Umbilical cord (tissue), 1 donor: ENCODE measurements at regions not wholly inside any gene's neighbourhood (a gene's known extent, or its start where the extent isn't known, plus 50 kb on each side); places are given as distances from the start of the nearest gene placed in this dataset.

Source experiments
- DNase-seq: peaks from one replicate; pipeline ENCODE4 v3.0.0-alpha.2; 2015; ENCODE audit warnings: low spot score

DNA sequence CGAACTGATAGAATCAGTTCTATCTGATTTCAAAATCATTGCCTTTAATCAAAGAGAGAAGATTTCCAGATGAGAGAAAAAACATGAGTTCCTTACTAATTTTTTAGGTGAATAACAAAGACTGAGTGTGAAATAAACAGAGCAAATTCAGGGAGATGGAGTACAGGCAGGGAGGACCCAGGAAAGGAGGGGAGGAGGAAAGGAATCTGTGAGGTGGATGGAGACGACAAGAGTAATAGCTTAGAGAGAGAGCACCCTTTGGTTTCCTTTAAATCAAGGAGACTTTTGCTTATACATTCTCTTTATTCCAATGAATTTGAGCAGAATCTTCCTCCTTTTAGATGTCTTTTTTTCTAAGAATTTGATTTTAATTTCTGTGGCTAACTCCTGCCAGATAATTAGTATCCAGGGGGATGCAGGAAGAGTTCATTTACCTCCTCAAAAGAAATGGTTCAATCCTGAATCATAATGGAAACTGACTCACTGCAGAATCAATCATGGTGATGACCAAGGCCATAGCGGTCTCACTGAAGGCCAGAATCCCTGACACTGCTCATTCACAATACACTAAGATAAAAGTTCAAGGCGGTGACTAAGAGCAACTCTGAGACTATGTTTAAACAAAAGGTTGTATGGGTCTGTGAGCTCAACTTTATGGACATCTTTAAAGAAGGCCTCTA lies 234.0 kb upstream of the ZC3H12C start:
- DNase-seq: no peak

DNA sequence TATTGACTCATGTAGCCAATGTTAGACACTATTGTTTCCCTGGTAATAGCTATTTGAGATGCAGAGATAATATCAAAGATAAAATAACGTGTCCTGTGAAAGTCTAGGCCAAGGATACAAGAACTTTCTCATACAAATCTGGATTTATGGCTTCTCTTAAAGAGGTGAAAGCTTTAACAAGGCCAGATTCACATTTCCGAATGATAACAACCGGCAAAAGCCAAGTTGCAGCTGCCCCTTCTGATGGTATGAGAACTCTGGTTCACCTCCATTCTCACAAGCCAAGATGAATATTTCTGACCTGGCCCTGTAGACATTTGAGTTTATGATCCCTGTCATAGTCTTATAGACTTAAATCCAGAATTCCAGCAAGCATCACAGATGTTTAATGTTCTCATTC lies 230.4 kb upstream of the ZC3H12C start:
- DNase-seq: peak; percentile 87

DNA sequence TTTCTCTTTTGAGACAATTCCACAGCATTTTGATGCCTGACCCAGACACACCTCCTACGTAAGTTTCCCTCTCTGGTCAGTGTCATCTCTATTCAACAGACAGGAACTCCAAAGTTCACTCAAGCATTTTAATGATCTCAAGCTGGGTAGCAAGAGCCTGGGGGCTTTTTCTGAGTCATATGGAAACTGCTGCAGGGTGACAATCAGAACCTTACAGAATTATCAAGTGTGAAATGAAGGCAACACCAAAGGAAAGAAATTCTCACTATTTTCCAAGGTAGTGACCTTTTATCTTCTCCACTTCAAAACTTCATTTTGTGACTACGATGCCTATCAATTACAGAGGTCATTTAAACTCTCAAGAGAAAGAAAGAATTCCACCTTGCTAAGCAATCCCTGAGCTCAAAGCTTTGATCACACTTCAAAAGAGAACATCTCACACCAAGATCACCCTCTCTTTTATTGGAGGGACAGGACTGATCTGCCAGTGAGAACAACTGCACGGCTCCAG lies 229.0 kb upstream of the ZC3H12C start:
- DNase-seq: peak; percentile 68

DNA sequence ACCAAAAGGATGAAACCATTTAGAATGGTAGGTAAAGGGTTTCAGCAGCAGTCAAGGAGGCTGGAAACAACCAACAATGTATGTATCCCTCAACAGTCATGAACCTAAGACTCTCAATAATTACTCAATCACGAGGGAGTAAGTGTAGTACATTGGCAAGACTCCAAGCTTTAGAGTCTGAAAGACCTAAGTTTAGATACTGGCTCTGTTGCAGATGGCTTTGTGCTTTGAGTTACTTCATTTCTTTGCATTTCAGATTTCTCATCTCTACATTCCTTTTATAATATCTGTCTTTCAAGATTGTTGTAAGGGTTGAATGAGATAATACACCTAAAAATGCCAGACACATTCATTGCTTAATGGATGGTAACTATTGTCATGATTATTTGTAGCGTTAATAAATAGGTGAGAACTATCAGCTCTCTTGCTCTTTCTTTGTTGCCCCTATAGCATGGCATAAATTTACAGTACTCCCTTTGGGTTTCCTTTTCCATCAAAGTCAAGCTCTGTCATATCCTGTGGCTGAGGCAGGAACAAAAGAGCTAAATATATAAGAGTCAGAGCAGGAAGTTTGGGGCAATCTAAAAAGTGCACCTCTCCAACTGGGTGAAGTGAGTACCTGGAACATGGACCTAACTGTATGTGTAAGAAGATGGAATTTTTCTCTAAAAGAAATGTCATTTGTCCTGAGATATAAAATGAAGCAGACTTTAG lies 228.2 kb upstream of the ZC3H12C start:
- peak; percentile 80 for DNase-seq

DNA sequence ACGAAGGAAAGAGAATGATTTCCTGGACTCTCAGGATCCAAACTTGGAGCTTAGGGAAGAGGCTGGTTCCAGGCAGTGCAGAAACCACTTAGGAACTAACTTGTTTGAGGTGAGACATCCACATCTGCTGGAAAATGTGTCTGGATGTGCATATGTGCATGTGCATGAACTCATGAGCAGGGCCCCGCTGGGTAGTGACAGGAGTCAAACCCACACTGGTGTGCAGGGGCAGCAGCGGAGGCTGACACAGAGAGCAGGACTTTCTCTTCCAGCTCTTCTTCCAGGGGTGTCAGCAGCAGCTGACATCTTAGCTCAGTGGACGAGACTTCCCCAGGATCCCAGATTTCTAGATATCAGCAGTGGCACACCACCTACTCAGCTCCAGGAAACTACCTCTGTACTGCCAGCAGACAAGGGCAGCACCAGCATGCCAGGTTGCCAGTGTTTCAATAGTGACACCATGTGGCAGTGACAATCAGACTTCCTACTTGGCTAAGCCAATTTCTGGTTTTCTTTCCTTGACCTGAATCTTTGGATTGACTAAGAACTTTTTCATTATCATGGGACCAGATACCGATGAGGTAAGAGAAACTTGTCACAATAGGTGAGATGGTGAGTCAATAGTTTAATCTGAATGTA lies 227.5 kb upstream of the ZC3H12C start:
- no peak for DNase-seq

DNA sequence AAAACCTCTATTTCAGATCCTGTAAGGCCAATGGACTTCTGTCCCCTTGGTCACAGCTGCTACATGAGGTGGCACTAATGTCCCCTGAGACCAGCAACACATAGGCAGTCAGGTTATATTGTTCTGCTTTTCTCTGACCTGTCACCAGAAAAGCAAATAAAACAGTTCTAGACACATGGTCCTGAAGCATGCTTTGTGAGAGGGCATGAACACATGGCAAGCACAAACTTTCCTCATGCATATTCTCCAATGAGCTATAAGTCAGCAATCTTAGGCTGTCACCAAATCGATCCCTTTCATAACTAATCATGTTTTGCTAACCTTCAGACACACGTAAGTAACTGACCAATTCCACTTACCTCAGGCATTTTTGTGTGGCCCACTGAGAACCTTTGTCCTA lies 225.4 kb upstream of the ZC3H12C start:
- no peak for DNase-seq

DNA sequence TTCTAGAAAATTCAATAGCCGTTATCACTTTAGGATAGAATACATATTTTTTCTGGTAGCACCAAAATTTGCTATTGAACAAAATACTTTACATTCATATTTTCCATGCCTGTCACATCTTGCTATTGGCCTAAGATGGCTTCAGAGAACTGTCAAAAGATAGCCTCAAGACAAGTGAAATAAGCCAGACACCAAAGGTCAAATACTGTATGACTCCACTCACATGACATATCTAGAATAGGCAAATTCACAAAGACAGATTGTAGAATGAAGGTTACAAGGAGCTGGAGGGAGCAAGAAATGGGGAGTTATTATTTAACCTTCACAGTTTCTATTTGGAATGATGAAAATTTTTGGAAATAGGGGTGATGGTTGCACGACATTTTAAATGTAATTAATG lies 223.7 kb upstream of the ZC3H12C start:
- DNase-seq: no peak

DNA sequence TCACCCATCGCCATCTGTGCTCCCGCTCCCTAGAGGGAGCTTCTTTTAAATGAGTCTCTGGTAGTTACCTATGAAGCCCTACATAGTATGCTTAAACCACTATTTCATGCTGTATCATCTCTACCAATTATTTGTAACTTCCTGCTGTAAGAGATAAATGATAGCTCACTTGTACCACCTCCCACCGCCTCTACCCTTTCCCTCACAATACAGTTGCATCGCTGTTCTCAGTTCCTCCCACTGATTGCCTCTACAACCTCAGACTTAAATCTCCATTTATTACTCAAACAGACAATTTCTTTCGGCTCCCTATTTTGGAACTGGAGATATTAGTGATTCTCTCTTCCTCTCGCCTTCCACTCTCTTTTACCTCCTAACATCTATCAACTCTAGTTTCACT lies 222.9 kb upstream of the ZC3H12C start:
- no peak for DNase-seq

DNA sequence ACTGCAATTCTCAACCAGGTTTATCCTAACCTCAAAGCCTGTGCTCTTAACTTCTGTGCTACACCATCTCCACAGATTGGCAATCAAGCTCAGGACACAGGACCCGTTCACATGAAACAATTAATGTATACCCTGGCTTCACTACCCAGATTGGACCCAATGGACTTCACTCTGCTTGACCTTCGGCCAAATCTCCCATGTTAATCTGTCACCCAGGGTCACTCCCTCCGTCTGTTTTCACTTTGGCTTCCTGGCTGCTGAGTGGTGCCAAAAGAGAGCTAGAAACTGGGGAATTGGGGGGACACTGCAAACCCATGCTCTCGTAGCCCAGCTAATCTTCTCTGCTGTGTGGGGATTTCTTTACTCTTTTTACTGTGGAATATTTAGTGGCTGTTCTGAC lies 216.1 kb upstream of the ZC3H12C start:
- no peak for DNase-seq

DNA sequence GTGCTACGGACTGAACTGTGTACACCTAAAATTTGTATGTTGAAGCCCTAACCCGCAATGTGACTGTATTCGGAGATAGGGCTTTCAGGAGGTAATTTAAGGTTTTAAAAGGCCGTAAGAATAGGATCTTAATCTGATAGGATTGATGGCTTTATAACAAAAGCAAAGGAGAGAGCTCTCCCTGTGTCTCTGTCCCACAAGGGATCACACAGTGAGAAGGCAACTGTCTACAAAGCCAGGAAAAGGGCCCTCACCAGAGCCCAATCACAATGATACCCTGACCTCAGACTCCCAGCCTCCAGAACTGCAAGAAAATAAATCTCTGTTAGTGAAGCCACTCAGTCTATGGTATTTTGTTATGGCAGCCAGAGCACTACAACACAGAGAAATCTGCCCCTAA lies 208.7 kb upstream of the ZC3H12C start:
- no peak for DNase-seq

DNA sequence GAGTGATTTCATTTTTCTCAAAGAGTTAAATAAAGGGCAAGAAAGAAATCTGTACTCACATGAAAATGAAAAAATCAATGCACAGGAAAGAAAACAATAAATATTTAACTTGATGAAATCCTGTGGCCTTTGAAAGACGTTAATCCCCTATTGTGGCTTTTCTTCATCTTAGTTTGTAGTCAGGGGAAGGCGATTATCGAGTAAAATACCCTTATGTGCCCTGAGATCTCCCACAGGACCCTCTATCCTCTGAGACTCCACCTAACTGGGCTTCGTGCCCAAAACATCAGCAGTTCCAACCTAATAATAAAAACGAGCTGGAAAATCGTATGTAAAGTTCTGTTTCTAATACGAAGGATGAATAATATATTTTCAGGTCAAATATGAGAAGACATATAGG lies 208.2 kb upstream of the ZC3H12C start:
- DNase-seq: no peak

DNA sequence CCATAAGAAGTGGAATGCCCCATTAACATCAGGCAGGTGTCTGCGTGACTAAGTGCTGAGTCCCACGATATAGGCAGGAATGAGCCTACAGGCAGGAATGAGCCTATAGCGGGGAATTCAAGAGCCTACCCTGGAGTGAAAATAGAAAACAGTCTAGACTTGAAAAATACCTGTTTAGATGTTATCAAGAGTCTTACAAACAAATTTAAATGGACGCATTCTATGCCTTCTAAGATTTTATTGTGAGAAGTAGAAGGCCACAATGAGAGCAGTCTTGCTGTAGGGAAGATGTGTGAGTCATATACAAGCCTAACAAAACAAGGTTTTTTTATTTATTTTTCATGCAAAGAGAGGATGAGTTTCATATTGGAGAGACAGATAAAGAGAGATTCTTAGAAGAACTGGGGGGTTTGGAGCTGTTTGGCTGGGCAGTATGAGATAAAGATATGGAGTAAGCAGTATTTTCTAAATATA lies 200.8 kb upstream of the ZC3H12C start:
- peak; percentile 38 for DNase-seq

DNA sequence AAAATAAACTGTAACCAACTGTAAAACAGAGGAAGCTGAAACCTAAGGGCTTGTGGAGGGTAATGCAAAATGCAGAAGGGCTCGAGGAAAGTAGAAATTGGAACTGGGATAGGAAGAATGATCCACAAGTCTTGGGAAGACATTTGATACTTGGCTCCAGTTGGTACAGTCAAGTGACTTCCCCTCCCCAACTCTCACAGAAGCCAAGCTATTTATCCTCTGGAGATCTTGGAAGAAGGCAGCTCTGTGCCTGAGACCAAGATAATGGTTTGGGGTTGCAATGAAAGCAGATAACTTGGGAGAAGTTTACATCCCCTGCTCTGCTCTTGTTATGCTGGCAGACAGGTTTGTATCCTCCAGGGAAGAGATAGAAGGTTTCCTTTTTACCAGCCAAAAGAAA lies 198.9 kb upstream of the ZC3H12C start:
- no peak for DNase-seq

DNA sequence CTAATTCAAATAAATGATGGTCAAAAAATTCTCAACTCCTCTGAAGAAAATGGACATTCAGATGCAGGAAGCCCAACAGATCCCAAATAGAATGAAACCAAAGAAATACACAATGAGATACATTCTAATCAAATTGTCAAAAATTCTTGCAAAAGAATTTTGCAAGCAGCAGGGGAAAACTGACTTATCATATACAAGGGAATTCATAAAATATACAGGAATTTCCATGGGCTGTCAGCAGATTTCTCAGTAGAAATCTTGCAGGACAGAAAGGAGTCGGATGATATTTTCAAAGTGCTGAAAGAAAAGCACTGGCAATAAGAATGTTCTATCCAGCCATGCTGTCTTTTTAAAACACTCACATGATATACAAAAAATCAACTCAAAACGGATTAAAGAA lies 194.6 kb upstream of the ZC3H12C start:
- no peak for DNase-seq

DNA sequence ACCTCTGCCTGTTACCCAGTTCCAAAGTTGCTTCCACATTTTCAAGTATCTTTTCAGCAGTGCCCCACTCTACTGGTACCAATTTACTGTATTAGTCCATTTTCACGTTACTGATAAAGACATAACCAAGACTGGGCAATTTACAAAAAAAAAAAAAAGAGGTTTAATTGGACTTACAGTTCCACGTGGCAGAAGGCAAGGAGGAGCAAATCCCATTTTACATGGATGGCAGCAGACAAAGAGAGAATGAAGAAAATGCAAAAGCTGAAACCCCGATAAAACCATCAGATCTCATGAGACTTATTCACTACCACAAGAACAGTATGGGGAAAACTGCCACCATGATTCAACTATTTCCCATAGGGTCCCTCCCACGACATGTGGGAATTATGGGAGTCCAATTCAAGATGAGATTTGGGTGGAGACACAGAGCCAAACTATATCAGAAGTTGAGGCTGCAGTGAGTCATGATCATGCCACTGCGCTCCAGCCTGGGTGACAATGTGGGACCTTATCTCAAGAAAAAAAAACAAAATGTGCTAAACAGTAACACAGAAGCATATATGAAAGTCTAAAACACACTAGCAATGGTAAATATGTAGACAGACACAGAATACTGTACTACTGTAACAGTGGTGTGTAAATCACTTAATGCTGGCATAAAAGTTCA lies 190.3 kb upstream of the ZC3H12C start:
- no peak for DNase-seq

DNA sequence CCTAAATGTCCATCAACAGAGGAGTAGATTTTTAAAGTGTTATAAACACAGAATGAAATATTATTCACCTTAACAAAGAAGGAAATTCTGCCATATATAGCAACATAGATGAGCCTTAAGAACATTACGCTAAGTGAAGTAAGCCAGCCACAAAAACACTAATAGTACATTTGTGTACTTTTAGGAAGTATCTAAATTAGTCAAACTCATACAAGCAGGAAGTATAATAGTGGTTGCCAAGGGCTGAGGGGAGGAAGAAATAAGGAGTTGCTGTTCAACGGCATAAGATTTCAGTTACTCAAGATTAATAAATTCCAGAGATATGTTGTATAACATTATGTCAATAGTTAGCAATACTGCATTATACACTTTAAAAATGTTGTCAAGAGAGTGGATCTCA lies 181.7 kb upstream of the ZC3H12C start:
- no peak for DNase-seq

DNA sequence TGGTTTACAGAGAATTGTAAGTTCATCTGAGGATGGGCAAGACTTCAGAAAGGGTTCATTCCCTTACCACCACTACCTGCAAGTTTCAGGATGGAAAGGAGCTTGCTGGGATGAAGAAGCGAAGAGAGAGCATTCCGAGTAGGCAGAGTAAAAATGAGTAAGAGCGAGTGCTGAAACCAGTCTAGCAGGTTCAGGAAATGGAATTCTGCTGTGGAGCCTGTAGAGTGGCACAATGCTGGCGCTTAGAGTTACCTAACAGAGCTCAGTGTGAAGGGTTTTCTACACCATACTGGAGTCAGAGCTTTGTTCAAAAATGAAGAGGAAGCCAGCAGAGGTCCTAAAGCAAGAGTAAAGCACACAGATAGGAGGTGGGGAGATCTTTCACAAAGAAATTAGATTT lies 179.2 kb upstream of the ZC3H12C start:
- peak; percentile 16 for DNase-seq

DNA sequence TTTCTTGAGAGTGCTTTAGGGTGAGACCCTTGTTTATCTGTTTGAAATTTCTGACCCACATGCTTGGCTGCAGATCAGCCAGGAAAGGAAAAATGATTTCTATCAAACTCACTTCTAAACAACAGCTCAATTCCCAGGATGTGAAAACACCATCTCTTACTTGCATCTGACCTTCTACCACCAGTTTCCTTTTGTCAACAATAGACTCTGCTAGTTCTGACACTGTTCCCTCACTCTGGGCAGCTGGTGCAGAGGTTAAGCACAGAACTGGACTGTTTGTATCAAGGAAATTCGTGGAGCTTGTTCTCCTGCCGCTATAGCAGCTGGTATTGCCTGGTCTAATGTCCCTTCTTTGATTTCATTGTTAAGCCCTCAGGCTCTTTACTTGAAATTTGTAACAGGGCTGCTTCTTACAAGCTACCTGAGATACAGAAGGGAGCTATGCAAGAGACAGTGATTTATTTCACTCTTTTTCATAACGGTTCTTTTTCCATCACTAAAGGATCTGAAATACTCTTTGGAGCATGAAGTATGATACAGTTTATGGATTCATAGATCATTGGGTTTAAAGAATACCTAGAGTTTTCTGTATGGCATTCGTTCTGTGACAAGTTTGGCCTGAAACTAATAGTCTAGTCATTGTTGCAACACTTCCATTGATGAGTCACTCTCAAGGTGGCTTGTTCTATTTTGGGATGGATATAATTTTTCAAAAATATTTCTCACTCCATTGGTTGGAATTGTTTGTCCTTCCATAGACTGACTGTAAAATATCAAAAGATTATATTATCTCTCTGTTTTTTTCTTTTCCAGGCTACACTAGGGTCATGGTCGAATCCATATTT lies 178.2 kb upstream of the ZC3H12C start:
- DNase-seq: peak; percentile 10

DNA sequence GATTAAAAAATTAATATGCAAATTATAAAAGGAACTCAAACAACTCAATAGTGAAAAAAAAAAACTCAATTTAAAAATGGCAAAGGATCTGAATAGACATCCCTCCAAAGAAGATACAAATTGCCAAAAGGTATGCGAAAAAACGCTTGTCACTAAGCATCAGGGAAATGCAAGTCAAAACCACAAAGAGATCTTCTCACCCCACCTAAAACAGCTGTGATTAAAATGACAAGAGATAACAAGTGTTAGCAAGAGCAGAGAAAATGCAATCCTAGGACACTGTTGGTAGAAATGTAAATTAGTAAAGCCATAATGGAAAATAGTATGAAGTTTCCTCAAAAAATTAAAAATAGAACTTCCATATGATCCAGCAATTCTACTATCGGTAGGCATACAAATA lies 166.3 kb upstream of the ZC3H12C start:
- DNase-seq: no peak

DNA sequence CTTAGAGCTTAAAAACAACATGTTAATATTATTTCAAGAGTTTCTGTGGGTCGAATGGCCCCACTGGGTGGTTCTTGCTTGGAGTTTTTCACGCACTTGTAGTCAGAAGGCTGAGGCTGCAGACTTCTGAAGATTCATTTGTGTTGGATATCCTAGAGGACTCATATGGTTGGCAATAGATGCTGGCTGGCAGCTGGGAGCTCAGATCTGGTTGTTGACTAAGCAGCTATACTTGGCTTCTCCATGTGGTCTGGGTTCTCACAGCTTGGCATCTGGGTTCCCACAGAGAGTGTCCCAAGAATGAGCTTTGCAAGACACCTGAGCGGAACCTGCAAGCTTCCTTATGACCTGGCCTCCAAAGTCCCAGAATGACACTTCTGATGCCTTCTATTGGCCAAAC lies 163.9 kb upstream of the ZC3H12C start:
- no peak for DNase-seq

DNA sequence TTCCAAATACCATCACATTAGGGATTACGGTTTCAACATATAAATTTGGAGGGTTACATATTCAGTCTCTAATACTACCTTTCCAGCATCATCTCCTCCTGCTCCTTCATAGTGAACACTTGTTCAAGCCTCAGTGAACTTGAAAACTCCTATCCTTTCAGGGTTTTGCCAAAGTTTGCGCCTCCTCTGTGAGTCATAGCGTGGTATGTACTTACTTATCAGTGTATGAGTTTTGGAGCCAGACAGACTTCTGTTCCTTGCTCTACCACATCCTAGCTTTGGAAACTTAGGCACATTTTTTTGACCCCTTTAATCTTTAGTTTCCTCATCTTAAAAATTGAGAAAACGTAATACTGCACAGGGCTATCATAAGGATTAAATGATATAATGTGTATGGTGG lies 160.1 kb upstream of the ZC3H12C start:
- no peak for DNase-seq
